CD4-positive, alpha-beta T cell (primary cell): ENCODE measurements at regions not wholly inside any gene's neighbourhood (a gene's known extent, or its start where the extent isn't known, plus 50 kb on each side); places are given as distances from the start of the nearest gene placed in this dataset.

Source experiments
- ATAC-seq: fragments of 200-7000 bp; cut with Tn5 transposase; one replicate; pipeline ENCODE4 v1.10.0; 2022; ENCODE audit warnings: mild to moderate bottlenecking; ENCODE audit not compliant: poor library complexity
- CTCF ChIA-PET: fragments of 350-600 bp; sonication (Branson Sonifier 250); formaldehyde crosslinking; loops from one replicate; lab custom pipeline; 2021; ENCODE audit warnings: antibody characterized with exemption, inconsistent platforms; lab: Charles Lee
- POLR2A ChIA-PET: fragments of 350-600 bp; sonication (Branson Sonifier 250); formaldehyde crosslinking; loops from one replicate; lab custom pipeline; 2021; ENCODE audit warnings: antibody characterized with exemption, inconsistent platforms; lab: Charles Lee
- DNase-seq, 14 experiments: peaks; one replicate each; pipeline ENCODE4 v3.0.0-alpha.2; 2013 to 2020; ENCODE audit warnings: mixed read lengths in 2 of 14
- H3K27ac ChIP-seq, 2 donors: one replicate each; pipeline versions ENCODE4 v1.5.1 to v1.7.0; 2013; ENCODE audit warnings: low read length in 2 of 2, low read depth in 1 of 2, mild to moderate bottlenecking in 1 of 2
- H3K27me3 ChIP-seq, 2 experiments: 1 replicate in 1 of 2; 2 replicates in 1 of 2; pipeline versions ENCODE4 v1.6.1 to v1.7.0; 2013; ENCODE audit warnings: low read length in 2 of 2, control low read depth in 1 of 2, mild to moderate bottlenecking in 1 of 2, moderate library complexity in 1 of 2; ENCODE audit not compliant: insufficient read depth in 2 of 2, control insufficient read depth in 1 of 2
- H3K36me3 ChIP-seq: one replicate; pipeline ENCODE4 v1.6.1; 2013; ENCODE audit warnings: low read length, control low read depth; ENCODE audit not compliant: insufficient read depth
- H3K4me1 ChIP-seq: one replicate; pipeline ENCODE4 v1.6.1; 2013; ENCODE audit warnings: low read length, control low read depth; ENCODE audit not compliant: insufficient read depth
- H3K4me3 ChIP-seq: one replicate; pipeline ENCODE4 v1.5.1; 2013; ENCODE audit warnings: mild to moderate bottlenecking, low read length, moderate library complexity
- H3K9me3 ChIP-seq, 2 experiments: 1 replicate in 1 of 2; 2 replicates in 1 of 2; pipeline versions ENCODE4 v1.6.1 to v1.7.0; 2013; ENCODE audit warnings: low read length in 2 of 2, mild to moderate bottlenecking in 2 of 2, control low read depth in 1 of 2, moderate library complexity in 1 of 2; ENCODE audit not compliant: control insufficient read depth in 1 of 2, insufficient read depth in 1 of 2
- H3K27ac Mint-ChIP-seq: one replicate; pipeline ENCODE4 v1.8.0; 2020; ENCODE audit warnings: mixed read lengths
- H3K27me3 Mint-ChIP-seq: one replicate; pipeline ENCODE4 v1.8.0; 2021; ENCODE audit warnings: mixed read lengths
- H3K36me3 Mint-ChIP-seq: one replicate; pipeline ENCODE4 v1.8.0; 2021; ENCODE audit warnings: low read depth, mixed read lengths
- H3K4me1 Mint-ChIP-seq: one replicate; pipeline ENCODE4 v1.8.0; 2021; ENCODE audit warnings: low read depth, mixed read lengths
- H3K4me3 Mint-ChIP-seq: one replicate; pipeline ENCODE4 v1.8.0; 2020; ENCODE audit warnings: mild to moderate bottlenecking, mixed read lengths
- H3K9me3 Mint-ChIP-seq: one replicate; pipeline ENCODE4 v1.8.0; 2020; ENCODE audit warnings: mixed read lengths
- CTCF ChIP-seq: fragments of 200-600 bp; IDR thresholded peaks from one replicate; pipeline ENCODE4 v1.8.0; 2022; ENCODE audit warnings: antibody characterized with exemption, mild to moderate bottlenecking
- intact Hi-C, 2 experiments: fragments of 100-400 bp; cut with DNase I in 1 of 2; cut with micrococcal nuclease in 1 of 2; formaldehyde crosslinking; loops; one replicate each; pipeline versions ENCODE4 v1.15.1 to v1.9.0; 2023 to 2025; cut with DNase I, micrococcal nuclease

GRCh38 chr2:158042666-158043065 lies 59.0 kb upstream of the UPP2 start:
- DNase-seq (no peak), ATAC-seq (no peak)
- Mint-ChIP-seq H3K4me1 (peaks cover 12% of the 10 kb centered on the region), H3K4me3 (no peak overlapping the region), H3K9me3 (no peaks in the 10 kb centered on the region), H3K27ac (peak overlapping the region; percentile 18), H3K27me3 (peaks cover 1% of the 10 kb centered on the region), H3K36me3 (no peaks in the 10 kb centered on the region)
- Histone ChIP-seq H3K9me3 (no peaks in the 10 kb centered on the region), H3K4me3 (no peak overlapping the region), H3K4me1 (no peaks in the 10 kb centered on the region), H3K27me3 (no peaks in the 10 kb centered on the region), H3K36me3 (no peaks in the 10 kb centered on the region), H3K27ac (no peak overlapping the region)
- ChIA-PET CTCF (no interaction called here), POLR2A (no interaction called here)
- no peak for TF ChIP-seq CTCF
- intact Hi-C loops: no loop called here

- intact Hi-C loops: no loop called here
- Mint-ChIP-seq H3K4me1 (peaks cover 12% of the 10 kb centered on the region), H3K36me3 (no peaks in the 10 kb centered on the region), H3K27me3 (peaks cover 5% of the 10 kb centered on the region), H3K4me3 (no peak overlapping the region), H3K9me3 (no peaks in the 10 kb centered on the region), H3K27ac (peak overlapping the region; percentile 18)
- no peaks in the 10 kb centered on the region for H3K36me3 ChIP-seq
- H3K27ac ChIP-seq: no peak overlapping the region
- H3K4me1 ChIP-seq: no peaks in the 10 kb centered on the region
- TF ChIP-seq CTCF: no peak
- H3K27me3 ChIP-seq: peaks cover 0 to 2% of the 10 kb centered on the region in 2 experiments
- ChIA-PET CTCF (no interaction called here), POLR2A (no interaction called here)
- ATAC-seq: no peak
- H3K9me3 ChIP-seq: no peaks in the 10 kb centered on the region
- DNase-seq: no peak
- no peak overlapping the region for H3K4me3 ChIP-seq
These were observed 59.4 kb upstream of the UPP2 start for GRCh38 chr2:158042245-158042644.

- POLR2A ChIA-PET: no interaction called here
- DNase-seq (no peak), ATAC-seq (no peak)
- Histone ChIP-seq H3K9me3 (no peaks in the 10 kb centered on the region), H3K27me3 (peaks cover 0 to 3% of the 10 kb centered on the region in 2 experiments), H3K4me3 (no peak overlapping the region), H3K27ac (no peak overlapping the region), H3K36me3 (no peaks in the 10 kb centered on the region), H3K4me1 (no peaks in the 10 kb centered on the region)
- Mint-ChIP-seq H3K27me3 (peaks cover 7% of the 10 kb centered on the region), H3K4me3 (no peak overlapping the region), H3K9me3 (no peaks in the 10 kb centered on the region), H3K27ac (no peak overlapping the region), H3K4me1 (peaks cover 12% of the 10 kb centered on the region), H3K36me3 (no peaks in the 10 kb centered on the region)
- no peak for TF ChIP-seq CTCF
- CTCF ChIA-PET: no interaction called here
- intact Hi-C loops: no loop called here
These were observed 60.3 kb upstream of the UPP2 start for GRCh38 chr2:158041400-158041799.
